ENCODE measurements at regions not wholly inside any gene's neighbourhood (a gene's known extent, or its start where the extent isn't known, plus 50 kb on each side); places are given as distances from the start of the nearest gene placed in this dataset.

DNA sequence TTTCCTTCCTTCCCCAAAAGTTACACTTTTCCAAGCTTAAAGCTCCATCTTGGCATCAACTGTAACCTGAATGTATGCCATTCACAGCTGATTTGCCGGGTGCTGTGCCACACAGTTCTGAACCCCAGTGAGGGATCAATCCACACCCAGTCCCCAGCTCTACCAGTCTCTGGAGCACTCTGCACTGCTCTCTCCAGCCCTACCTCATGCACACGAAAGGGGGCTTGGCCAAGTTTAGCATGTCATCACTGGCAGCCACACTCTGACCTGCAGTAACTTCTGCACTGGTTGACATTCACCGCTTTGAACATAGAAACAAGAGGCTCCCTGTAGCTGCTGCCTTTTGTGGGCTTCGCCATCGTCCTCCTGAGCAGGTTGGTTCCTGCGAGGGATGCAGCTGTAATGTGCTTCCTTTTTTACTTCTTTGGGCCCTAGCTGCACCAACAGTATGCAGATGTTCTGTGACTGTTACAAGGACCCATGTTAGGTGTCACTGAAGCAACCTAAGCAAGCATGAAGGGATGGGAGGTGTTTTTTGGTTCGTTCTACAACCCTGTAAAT is 135.4 kb upstream of the SLC44A3 start:
- H3K27me3 Mint-ChIP-seq, result peaks cover 20% of the 10 kb centered on the region
- H3K27ac Mint-ChIP-seq, result no peak overlapping the region
- POLR2A ChIA-PET, result no interaction called here
- H3K9me3 Mint-ChIP-seq, result no peaks in the 10 kb centered on the region
- no peak for ATAC-seq (ENCODE audit: low read depth)
- no peak for DNase-seq
- no peaks in the 10 kb centered on the region for H3K36me3 Mint-ChIP-seq
- no peak overlapping the region for H3K4me3 Mint-ChIP-seq
- no peaks in the 10 kb centered on the region for H3K4me1 Mint-ChIP-seq

DNA sequence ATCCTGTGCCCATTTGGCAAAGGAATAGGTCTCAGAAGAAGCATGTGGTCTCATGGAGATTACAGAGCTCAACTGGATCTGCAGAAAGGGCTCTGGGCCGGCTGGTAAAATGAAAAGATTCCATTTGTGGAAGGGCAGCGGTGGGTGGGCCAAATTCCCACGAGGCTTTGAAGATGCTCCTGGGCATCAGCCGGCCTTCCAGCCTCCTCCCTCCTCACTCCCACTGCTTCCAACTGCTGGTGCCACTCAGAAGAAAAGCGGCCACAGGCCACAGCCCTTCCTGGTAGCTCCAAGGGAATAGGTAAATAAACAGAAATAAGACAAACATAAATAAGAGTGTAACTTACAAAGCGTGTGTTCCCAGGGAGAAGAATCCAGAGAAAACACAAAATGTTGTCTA is 136.3 kb upstream of the SLC44A3 start:
- POLR2A ChIA-PET, result no interaction called here
- H3K4me3 Mint-ChIP-seq, result no peak overlapping the region
- DNase-seq (no peak), ATAC-seq (ENCODE audit: low read depth) (no peak)
- no peak overlapping the region for H3K27ac Mint-ChIP-seq
- no peaks in the 10 kb centered on the region for H3K9me3 Mint-ChIP-seq
- no peaks in the 10 kb centered on the region for H3K4me1 Mint-ChIP-seq
- no peaks in the 10 kb centered on the region for H3K36me3 Mint-ChIP-seq
- H3K27me3 Mint-ChIP-seq, result peaks cover 24% of the 10 kb centered on the region

- DNase-seq, result no peak
- H3K27me3 Mint-ChIP-seq, result peaks cover 21% of the 10 kb centered on the region
- no peaks in the 10 kb centered on the region for H3K36me3 Mint-ChIP-seq
- no peak overlapping the region for H3K27ac Mint-ChIP-seq
- no peak overlapping the region for H3K4me3 Mint-ChIP-seq
- no peaks in the 10 kb centered on the region for H3K4me1 Mint-ChIP-seq
- no peaks in the 10 kb centered on the region for H3K9me3 Mint-ChIP-seq
- no peak for ATAC-seq (ENCODE audit: low read depth)
- POLR2A ChIA-PET, result no interaction called here
Observed at GRCh38 chr1:94680039-94680377, 138.4 kb upstream of the F3 start.

- Mint-ChIP-seq H3K36me3 (no peaks in the 10 kb centered on the region), H3K4me1 (no peaks in the 10 kb centered on the region), H3K4me3 (no peak overlapping the region), H3K27me3 (peaks cover 21% of the 10 kb centered on the region), H3K27ac (no peak overlapping the region), H3K9me3 (no peaks in the 10 kb centered on the region)
- DNase-seq (no peak), ATAC-seq (ENCODE audit: low read depth) (no peak)
- POLR2A ChIA-PET, result no interaction called here
Observed at GRCh38 chr1:94679332-94680038, 137.9 kb upstream of the F3 start.

- ATAC-seq (ENCODE audit: low read depth), result no peak
- no peak overlapping the region for H3K27ac Mint-ChIP-seq
- POLR2A ChIA-PET, result no interaction called here
- no peak for DNase-seq
- H3K36me3 Mint-ChIP-seq, result no peaks in the 10 kb centered on the region
- H3K4me1 Mint-ChIP-seq, result no peaks in the 10 kb centered on the region
- H3K9me3 Mint-ChIP-seq, result no peaks in the 10 kb centered on the region
- no peak overlapping the region for H3K4me3 Mint-ChIP-seq
- H3K27me3 Mint-ChIP-seq, result peaks cover 21% of the 10 kb centered on the region
Observed at GRCh38 chr1:94678202-94678848, 136.8 kb upstream of the F3 start.

- Mint-ChIP-seq H3K27ac (no peak overlapping the region), H3K9me3 (no peaks in the 10 kb centered on the region), H3K4me1 (no peaks in the 10 kb centered on the region), H3K27me3 (peaks cover 20% of the 10 kb centered on the region), H3K4me3 (no peak overlapping the region), H3K36me3 (no peaks in the 10 kb centered on the region)
- POLR2A ChIA-PET, result no interaction called here
- ATAC-seq (ENCODE audit: low read depth) (no peak), DNase-seq (no peak)
Observed at GRCh38 chr1:94677714-94678113, 136.2 kb upstream of the F3 start.

DNA sequence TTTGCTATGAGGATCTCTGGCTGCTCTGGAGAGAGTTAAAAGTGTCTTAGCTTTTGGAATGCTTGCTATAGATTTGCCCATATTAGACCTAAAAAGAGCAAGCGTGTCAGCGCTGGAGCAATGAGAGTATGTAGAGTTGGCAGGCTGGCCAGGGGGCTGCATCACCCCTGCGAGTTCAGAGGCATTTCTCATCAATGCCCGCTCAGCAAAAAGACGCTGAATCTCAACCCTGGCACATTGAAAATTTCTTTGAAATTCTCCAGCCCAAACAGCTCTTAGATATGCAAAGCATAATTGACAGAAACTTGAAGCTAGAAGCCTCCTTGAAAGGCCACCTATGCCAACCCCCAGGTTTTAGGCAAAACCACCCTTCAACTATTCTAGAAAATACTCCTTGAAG is 135.5 kb upstream of the F3 start:
- Mint-ChIP-seq H3K27me3 (peaks cover 15% of the 10 kb centered on the region), H3K9me3 (no peaks in the 10 kb centered on the region), H3K27ac (no peak overlapping the region), H3K4me1 (no peaks in the 10 kb centered on the region), H3K36me3 (no peaks in the 10 kb centered on the region), H3K4me3 (no peak overlapping the region)
- POLR2A ChIA-PET, result no interaction called here
- ATAC-seq (ENCODE audit: low read depth) (no peak), DNase-seq (no peak)

GRCh38 chr1:94676686-94677085 is 135.1 kb upstream of the F3 start:
- Mint-ChIP-seq H3K27me3 (peaks cover 14% of the 10 kb centered on the region), H3K36me3 (no peaks in the 10 kb centered on the region), H3K9me3 (no peaks in the 10 kb centered on the region), H3K27ac (no peak overlapping the region), H3K4me3 (no peak overlapping the region), H3K4me1 (no peaks in the 10 kb centered on the region)
- POLR2A ChIA-PET, result no interaction called here
- ATAC-seq (ENCODE audit: low read depth), result no peak
- no peak for DNase-seq

DNA sequence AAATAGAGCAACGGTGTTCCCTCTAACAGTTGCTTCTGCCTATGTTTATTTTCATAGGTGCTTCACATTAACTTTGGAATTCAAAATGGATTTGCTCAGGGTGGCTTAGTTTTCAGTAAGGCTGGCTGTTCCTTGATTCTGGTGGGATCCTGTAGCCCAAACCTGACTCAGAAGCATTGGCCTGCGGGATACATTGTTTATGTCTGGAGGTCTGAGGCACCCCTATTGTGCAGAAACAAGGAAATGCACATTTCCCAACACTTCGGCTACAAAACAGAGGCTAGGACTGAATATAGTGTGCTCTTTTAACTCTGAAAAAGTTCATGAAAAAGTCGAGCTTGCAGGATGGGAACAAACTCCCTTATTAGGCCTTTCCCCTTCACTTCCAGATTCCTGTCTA is 133.8 kb upstream of the F3 start:
- no peaks in the 10 kb centered on the region for H3K36me3 Mint-ChIP-seq
- no peaks in the 10 kb centered on the region for H3K4me1 Mint-ChIP-seq
- POLR2A ChIA-PET, result no interaction called here
- ATAC-seq (ENCODE audit: low read depth), result no peak
- no peak overlapping the region for H3K27ac Mint-ChIP-seq
- H3K4me3 Mint-ChIP-seq, result no peak overlapping the region
- H3K27me3 Mint-ChIP-seq, result peaks cover 15% of the 10 kb centered on the region
- no peaks in the 10 kb centered on the region for H3K9me3 Mint-ChIP-seq
- DNase-seq, result no peak

DNA sequence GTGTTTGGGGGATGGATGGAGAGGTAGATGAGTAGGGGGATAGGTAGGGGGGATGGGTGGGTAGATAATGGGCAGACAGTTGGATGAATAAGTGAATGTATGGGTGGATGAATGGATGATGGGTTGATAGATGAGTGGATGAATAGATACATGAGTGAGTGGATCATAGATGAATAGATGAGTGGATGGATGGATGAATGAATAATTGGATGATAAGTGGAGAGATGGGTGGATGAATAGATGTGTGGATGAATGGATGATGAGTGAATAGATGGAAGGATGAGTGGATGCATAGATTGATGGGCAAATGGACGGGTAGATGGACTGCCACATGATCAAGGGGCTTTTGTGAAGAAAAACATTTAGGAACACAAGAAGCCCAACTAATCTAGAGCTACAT is 133.3 kb upstream of the F3 start:
- Mint-ChIP-seq H3K4me1 (no peaks in the 10 kb centered on the region), H3K4me3 (no peak overlapping the region), H3K27ac (no peak overlapping the region), H3K9me3 (no peaks in the 10 kb centered on the region), H3K36me3 (no peaks in the 10 kb centered on the region), H3K27me3 (peaks cover 13% of the 10 kb centered on the region)
- ATAC-seq (ENCODE audit: low read depth), result no peak
- POLR2A ChIA-PET, result no interaction called here
- no peak for DNase-seq

DNA sequence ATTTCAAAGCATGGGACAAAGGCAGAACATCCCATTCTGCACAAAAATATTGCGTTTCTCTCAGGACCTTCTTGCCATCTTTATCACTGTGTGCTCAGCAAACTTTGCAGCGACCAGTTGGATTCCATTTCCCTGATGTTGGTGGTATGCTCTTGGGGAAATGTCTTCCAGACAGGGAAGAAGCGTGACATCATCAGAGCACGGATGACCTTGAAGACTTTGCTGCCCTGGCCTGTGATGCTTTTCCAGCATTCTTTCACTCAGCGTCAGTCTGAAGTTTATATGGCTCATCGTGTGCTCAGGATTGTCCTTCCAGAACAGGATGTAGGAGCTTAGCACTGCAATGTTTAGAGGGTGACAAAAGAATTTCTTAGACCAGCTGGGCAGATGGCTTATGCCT is 131.4 kb upstream of the F3 start:
- no peak for ATAC-seq (ENCODE audit: low read depth)
- no peak overlapping the region for H3K27ac Mint-ChIP-seq

DNA sequence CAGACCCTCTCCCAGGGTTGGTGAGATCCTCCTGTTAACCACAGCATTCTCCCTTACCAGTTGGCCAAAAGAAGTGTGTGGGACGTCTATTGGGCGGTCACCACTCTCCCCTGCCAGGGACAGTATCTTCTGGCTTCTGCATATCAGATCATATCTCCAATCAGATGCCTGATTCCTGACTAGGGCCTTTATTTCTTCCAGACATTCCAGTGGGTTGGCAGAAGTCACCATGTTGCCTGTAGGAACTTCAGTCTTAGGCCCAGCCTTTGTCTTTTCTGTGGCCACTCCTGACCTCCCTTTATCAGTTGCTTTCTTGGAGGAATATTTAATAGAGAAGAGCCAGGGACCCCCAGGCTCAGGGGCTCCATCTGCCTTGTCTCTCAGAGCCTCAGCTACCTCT is 130.4 kb upstream of the F3 start:
- H3K36me3 Mint-ChIP-seq, result no peaks in the 10 kb centered on the region
- DNase-seq (no peak), ATAC-seq (ENCODE audit: low read depth) (no peak)
- peaks cover 16% of the 10 kb centered on the region for H3K27me3 Mint-ChIP-seq
- POLR2A ChIA-PET, result no interaction called here
- H3K27ac Mint-ChIP-seq, result no peak overlapping the region
- H3K4me1 Mint-ChIP-seq, result no peaks in the 10 kb centered on the region
- H3K4me3 Mint-ChIP-seq, result no peak overlapping the region
- H3K9me3 Mint-ChIP-seq, result no peaks in the 10 kb centered on the region

More for the DNA sequence above, 131.4 kb upstream of the F3 start:
- POLR2A ChIA-PET, result no interaction called here
- Mint-ChIP-seq H3K9me3 (no peaks in the 10 kb centered on the region), H3K4me3 (no peak overlapping the region), H3K36me3 (no peaks in the 10 kb centered on the region), H3K4me1 (no peaks in the 10 kb centered on the region), H3K27me3 (peaks cover 10% of the 10 kb centered on the region)
- no peak for DNase-seq

DNA sequence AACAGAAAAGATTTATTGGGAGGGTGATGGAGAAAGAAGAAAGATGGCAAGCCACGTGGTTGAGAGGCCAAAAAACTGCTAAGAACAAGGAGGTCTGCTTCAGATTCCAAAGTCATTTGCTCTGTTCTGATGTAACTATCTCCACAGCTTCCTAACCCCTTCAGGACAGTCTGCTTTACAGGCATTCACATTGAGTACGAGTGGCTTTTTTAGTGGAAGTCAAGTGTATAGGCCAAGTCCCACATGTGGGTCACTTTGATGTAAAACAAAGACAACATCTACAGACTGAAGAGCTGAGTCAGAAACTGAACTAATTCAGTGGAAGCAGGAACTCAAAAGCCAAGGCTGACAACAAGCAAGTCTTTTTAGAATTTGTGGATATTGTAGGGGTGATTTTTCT is 128.7 kb upstream of the F3 start:
- peaks cover 25% of the 10 kb centered on the region for H3K27me3 Mint-ChIP-seq
- DNase-seq (no peak), ATAC-seq (ENCODE audit: low read depth) (no peak)
- POLR2A ChIA-PET, result no interaction called here
- no peaks in the 10 kb centered on the region for H3K36me3 Mint-ChIP-seq
- H3K4me1 Mint-ChIP-seq, result no peaks in the 10 kb centered on the region
- no peak overlapping the region for H3K4me3 Mint-ChIP-seq
- no peaks in the 10 kb centered on the region for H3K9me3 Mint-ChIP-seq
- H3K27ac Mint-ChIP-seq, result no peak overlapping the region

GRCh38 chr1:94669198-94669597 is 127.6 kb upstream of the F3 start:
- H3K27ac Mint-ChIP-seq, result no peak overlapping the region
- ATAC-seq (ENCODE audit: low read depth) (no peak), DNase-seq (no peak)
- POLR2A ChIA-PET, result no interaction called here
- H3K9me3 Mint-ChIP-seq, result no peaks in the 10 kb centered on the region
- H3K27me3 Mint-ChIP-seq, result peaks cover 30% of the 10 kb centered on the region
- no peak overlapping the region for H3K4me3 Mint-ChIP-seq
- H3K4me1 Mint-ChIP-seq, result no peaks in the 10 kb centered on the region
- no peaks in the 10 kb centered on the region for H3K36me3 Mint-ChIP-seq
